ENCODE measurements at regions not wholly inside any gene's neighbourhood (a gene's known extent, or its start where the extent isn't known, plus 50 kb on each side); places are given as distances from the start of the nearest gene placed in this dataset.

GRCh38 chr5:3411363-3411762 lies 184.3 kb upstream of the IRX1 start:
- TF ChIP-seq CTCF (conservative IDR thresholded peaks at IDR 0.05; ENCODE audit: low read length) (no peak), EZH2phosphoT487 (IDR thresholded peaks at IDR 0.05; ENCODE audit: borderline replicate concordance) (no peak)

All from Loucy (cell line).